Activated CD4-positive, alpha-beta T cell treated with anti-CD3 and anti-CD28 coated beads, Interleukin-2, amount 10 ng/mL, durations not matched to agents 24 days and 14 days (primary cell): ENCODE measurements at regions not wholly inside any gene's neighbourhood (a gene's known extent, or its start where the extent isn't known, plus 50 kb on each side); places are given as distances from the start of the nearest gene placed in this dataset.
"Not testable (repeated sequence)": the region's sequence is repeated elsewhere in the genome, so short reads cannot be mapped to it uniquely, and the experiment has no call there.

Experiments
- DNase-seq: peaks from one replicate; pipeline ENCODE4 v3.0.0; 2022
- H3K27ac Mint-ChIP-seq: one replicate; pipeline ENCODE4 v1.8.0; 2022; ENCODE audit warnings: mild to moderate bottlenecking, mixed read lengths
- H3K27me3 Mint-ChIP-seq: one replicate; pipeline ENCODE4 v1.8.0; 2022; ENCODE audit warnings: mixed read lengths
- H3K36me3 Mint-ChIP-seq: one replicate; pipeline ENCODE4 v1.8.0; 2022; ENCODE audit warnings: low read depth, mild to moderate bottlenecking, mixed read lengths
- H3K4me1 Mint-ChIP-seq: one replicate; pipeline ENCODE4 v1.8.0; 2021; ENCODE audit warnings: mixed read lengths
- H3K4me3 Mint-ChIP-seq: one replicate; pipeline ENCODE4 v1.8.0; 2022; ENCODE audit warnings: mild to moderate bottlenecking, moderate library complexity, mixed read lengths
- H3K9me3 Mint-ChIP-seq: one replicate; pipeline ENCODE4 v1.8.0; 2021; ENCODE audit warnings: mixed read lengths
- intact Hi-C: fragments of 100-400 bp; cut with micrococcal nuclease; formaldehyde crosslinking; loops from one replicate; pipeline ENCODE4 v1.15.1; 2023

DNA sequence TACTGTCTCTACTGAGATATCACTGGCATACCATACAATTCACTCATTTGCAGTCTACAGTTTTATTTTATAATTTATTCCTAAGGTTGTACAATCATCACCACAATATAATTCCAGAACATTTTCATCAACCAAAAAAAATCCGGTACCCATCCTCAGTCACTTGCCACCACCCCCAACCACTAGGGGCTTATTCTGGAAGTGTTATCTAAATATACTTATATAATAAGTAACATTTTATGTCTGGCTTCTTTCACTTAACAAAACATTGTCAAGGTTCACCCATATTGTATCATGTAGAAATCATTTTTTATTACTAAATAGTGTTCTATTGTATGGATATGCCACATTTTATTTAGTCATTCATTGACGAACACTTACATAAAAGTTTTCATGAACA lies 440.8 kb downstream of the RNF144A start:
- intact Hi-C loops: no loop called here
- Mint-ChIP-seq H3K9me3 (no peaks in the 10 kb centered on the region), H3K27ac (no peak overlapping the region), H3K4me3 (no peak overlapping the region), H3K36me3 (no peaks in the 10 kb centered on the region), H3K27me3 (peaks cover 3% of the 10 kb centered on the region), H3K4me1 (no peaks in the 10 kb centered on the region)
- no peak for DNase-seq

DNA sequence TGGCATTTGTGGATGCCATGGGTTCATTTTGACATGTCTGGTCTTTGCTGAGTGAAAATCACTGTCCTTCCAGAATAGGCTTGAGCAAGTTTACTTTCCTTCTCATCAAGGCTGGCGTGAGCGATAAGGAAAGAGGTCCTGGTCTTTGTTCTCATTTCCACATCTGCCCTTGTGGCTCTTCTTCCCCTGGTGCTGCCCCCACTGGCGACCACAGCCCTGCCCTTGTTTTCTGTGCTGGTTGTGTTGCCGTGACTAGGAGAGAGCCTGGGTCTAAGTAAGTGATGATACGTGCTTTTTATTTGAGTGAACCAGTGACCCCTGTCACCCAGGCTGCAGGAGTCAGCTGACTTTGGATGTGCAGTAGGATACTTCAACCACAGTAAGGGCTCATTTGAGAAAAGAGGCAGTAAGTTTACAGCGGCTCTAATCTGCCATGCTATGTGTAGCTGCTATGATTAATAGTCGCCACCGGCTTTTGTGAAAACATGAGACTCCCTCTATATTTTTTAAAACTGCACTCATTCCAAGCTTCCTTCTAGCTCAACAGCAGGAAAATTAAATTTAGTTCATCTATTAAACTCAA lies 441.7 kb downstream of the RNF144A start:
- intact Hi-C loops: no loop called here
- no peak for DNase-seq
- Mint-ChIP-seq H3K27ac (no peak overlapping the region), H3K4me1 (no peaks in the 10 kb centered on the region), H3K27me3 (peaks cover 3% of the 10 kb centered on the region), H3K4me3 (no peak overlapping the region), H3K9me3 (no peaks in the 10 kb centered on the region), H3K36me3 (no peaks in the 10 kb centered on the region)

- intact Hi-C loops: no loop called here
- no peaks in the 10 kb centered on the region for H3K36me3 Mint-ChIP-seq
- H3K27me3 Mint-ChIP-seq: peaks cover 3% of the 10 kb centered on the region
- no peak overlapping the region for H3K27ac Mint-ChIP-seq
- H3K9me3 Mint-ChIP-seq: peaks cover 2% of the 10 kb centered on the region
- H3K4me3 Mint-ChIP-seq: no peak overlapping the region
- no peak for DNase-seq
- H3K4me1 Mint-ChIP-seq: no peaks in the 10 kb centered on the region
Observed at GRCh38 chr2:7363906-7364305, 446.7 kb downstream of the RNF144A start.

DNA sequence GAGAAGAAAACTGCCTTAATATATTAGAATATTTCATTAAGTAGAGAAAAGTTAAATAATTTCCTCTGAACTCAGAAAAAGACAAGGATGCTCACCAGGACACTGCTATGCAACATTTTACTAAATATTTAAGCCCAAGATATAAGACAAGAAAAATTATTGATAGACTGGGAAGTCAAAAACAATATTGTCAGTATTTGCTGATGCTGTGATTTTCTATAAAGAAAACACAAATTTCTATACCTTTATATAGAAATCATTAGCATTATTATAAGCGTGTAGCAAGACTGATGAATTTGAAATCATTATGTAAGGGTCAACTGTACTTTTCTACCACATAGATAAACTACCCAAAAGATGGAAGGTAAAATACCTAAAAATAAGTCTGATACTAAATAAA lies 451.0 kb downstream of the RNF144A start:
- DNase-seq: no peak
- Mint-ChIP-seq H3K4me3 (no peak overlapping the region), H3K9me3 (peaks cover 3% of the 10 kb centered on the region), H3K27ac (no peak overlapping the region), H3K27me3 (peaks cover 3% of the 10 kb centered on the region), H3K4me1 (no peaks in the 10 kb centered on the region), H3K36me3 (no peaks in the 10 kb centered on the region)
- intact Hi-C loops: no loop called here

DNA sequence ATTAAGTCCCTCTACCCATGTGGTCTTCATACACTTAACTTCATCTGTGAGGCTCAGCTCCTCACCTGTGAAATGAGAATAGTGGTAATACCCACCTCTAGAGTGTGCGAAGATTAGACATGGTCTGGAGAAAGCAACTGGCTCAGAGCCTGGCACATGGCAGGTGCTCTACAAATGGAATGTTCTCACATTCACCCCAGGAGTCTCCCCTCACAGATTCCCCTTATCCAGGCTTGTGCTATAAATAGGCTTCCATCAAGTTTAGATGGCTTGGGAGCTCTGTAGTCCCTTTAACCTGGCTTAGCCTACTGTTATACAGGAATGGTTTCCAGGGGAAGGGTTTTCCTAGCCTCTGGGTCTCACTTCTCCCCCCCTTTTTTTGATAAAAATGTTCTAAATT lies 455.9 kb downstream of the RNF144A start:
- Mint-ChIP-seq H3K36me3 (no peaks in the 10 kb centered on the region), H3K4me3 (no peak overlapping the region), H3K27me3 (peaks cover 3% of the 10 kb centered on the region), H3K9me3 (peaks cover 3% of the 10 kb centered on the region), H3K27ac (no peak overlapping the region), H3K4me1 (no peaks in the 10 kb centered on the region)
- no peak for DNase-seq
- intact Hi-C loops: no loop called here

- H3K27ac Mint-ChIP-seq: no peak overlapping the region
- H3K36me3 Mint-ChIP-seq: no peaks in the 10 kb centered on the region
- H3K4me3 Mint-ChIP-seq: no peak overlapping the region
- peaks cover 3% of the 10 kb centered on the region for H3K9me3 Mint-ChIP-seq
- peaks cover 7% of the 10 kb centered on the region for H3K27me3 Mint-ChIP-seq
- no peak for DNase-seq
- intact Hi-C loops: no loop called here
- H3K4me1 Mint-ChIP-seq: no peaks in the 10 kb centered on the region
Observed at GRCh38 chr2:7375901-7376300, 458.7 kb downstream of the RNF144A start.

DNA sequence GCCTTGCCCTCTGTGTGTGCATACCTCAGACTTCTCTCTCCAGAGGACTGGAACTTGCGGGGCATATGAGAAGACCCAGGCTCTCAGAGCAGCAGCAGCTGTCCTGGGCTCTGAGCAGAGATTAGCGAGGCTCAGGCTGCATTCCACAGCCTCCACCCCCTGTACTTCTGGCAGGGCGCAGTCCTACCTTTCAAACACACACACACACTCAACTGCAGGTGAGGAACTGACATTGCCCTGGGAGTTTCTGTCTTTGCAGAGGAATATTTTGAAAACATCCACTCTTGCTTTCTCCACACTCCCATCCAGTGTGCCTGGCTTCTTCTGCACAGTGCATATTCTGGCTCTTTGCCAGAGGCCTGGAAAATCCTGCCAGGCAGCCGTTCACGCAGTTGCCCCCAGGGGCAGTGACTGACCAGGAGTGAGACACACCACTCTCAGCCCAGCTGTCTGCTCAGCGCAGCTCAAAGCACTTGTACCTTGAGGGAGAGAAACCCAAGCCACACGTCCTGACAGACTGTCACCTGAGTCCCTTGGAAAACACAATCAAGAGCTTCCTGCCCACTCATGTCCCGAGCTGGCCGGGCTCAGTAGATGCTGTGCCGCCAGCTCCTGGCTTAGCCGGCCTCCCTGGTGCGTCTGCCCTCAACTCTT lies 460.8 kb downstream of the RNF144A start:
- Mint-ChIP-seq H3K4me1 (no peaks in the 10 kb centered on the region), H3K9me3 (peaks cover 8% of the 10 kb centered on the region), H3K27me3 (peaks cover 7% of the 10 kb centered on the region), H3K27ac (no peak overlapping the region), H3K4me3 (no peak overlapping the region), H3K36me3 (no peaks in the 10 kb centered on the region)
- no peak for DNase-seq
- intact Hi-C loops: no loop called here

DNA sequence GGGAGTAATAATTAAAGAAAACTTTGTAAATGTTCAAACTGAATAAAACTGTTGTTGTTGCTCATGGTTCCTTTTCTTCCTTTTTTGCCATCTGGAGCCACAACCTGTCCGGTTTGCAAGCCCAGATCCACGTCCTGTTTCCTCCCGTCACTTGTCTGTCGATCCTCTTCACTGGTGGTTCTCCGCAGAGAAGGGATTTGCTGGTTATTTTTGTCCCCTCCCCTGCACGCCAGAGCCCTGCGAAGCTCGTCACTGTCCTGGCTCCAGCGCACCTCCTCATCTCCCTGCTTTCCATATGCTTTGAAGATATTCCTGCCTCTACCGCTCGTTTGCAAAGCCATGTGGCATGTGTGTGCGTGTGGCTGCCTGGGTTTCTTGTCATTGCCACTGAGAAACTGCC lies 461.4 kb downstream of the RNF144A start:
- Mint-ChIP-seq H3K27ac (no peak overlapping the region), H3K4me1 (no peaks in the 10 kb centered on the region), H3K4me3 (no peak overlapping the region), H3K36me3 (no peaks in the 10 kb centered on the region), H3K27me3 (peaks cover 7% of the 10 kb centered on the region), H3K9me3 (peaks cover 9% of the 10 kb centered on the region)
- no peak for DNase-seq
- intact Hi-C loops: no loop called here

GRCh38 chr2:7379799-7380198 lies 462.6 kb downstream of the RNF144A start:
- peaks cover 9% of the 10 kb centered on the region for H3K27me3 Mint-ChIP-seq
- no peak overlapping the region for H3K4me3 Mint-ChIP-seq
- intact Hi-C loops: no loop called here
- H3K36me3 Mint-ChIP-seq: no peaks in the 10 kb centered on the region
- peaks cover 9% of the 10 kb centered on the region for H3K9me3 Mint-ChIP-seq
- no peak for DNase-seq
- no peaks in the 10 kb centered on the region for H3K4me1 Mint-ChIP-seq
- H3K27ac Mint-ChIP-seq: no peak overlapping the region

GRCh38 chr2:7384773-7385349 lies 467.6 kb downstream of the RNF144A start:
- Mint-ChIP-seq H3K36me3 (no peaks in the 10 kb centered on the region), H3K27ac (no peak overlapping the region), H3K9me3 (peaks cover 7% of the 10 kb centered on the region), H3K27me3 (peaks cover 5% of the 10 kb centered on the region), H3K4me1 (no peaks in the 10 kb centered on the region), H3K4me3 (no peak overlapping the region)
- DNase-seq: no peak
- intact Hi-C loops: no loop called here

DNA sequence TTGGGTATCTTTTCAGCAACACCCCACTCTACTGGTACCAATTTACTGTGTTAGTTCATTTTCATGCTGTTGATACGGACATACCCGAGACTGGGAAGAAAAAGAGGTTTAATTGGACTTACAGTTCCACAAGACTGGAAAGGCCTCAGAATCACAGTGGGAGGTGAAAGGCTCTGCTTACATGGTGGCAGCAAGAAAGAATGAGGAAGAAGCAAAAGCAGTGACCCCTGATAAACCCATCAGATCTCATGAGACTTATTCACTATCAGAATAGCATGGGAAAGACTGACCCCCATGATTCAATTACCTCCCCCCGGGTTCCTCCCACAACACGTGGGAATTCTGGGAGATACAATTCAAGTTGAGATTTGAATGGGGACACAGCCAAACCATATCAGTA lies 473.1 kb downstream of the RNF144A start:
- not testable (repeated sequence) for H3K9me3 Mint-ChIP-seq, H3K4me3 Mint-ChIP-seq, H3K36me3 Mint-ChIP-seq, H3K27ac Mint-ChIP-seq, H3K4me1 Mint-ChIP-seq, DNase-seq, H3K27me3 Mint-ChIP-seq
- intact Hi-C loops: loop anchor here (10.0 kb wide), 1 partner anchor 276 kb away; no protein-coding TSS in a partner anchor

DNA sequence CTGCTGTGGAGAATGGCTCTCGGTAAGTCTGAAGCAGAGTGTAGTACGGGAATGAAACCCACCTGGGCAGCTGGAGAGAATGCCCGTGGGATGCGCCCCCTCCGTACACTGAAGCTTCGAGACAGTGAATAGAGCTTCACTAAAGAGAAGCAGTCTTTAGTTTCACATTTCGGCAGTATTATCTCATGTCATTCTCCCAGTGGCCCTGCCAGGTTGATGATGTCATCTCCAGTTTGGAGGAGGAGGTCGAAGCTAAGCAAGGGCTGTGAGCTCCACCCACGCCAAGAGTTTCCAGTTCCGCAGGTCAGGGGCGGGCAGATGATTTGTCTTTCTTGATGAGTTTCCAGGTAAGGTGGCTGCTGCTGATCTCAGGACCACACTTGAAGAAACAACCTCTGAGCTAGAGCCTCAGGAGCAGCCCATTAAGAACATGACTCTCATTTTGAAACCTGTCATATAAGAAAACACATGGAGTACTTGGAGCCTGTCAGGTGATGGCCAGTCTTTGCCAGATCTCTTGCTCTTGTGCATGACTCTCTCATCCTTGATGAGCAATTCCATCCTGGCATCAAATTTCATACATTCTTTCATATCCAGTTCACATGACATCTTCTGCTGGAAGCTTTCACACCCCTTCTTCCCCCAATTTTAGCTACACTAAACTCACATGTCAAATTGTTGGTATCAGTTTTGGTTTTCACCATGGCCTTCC lies 475.0 kb downstream of the RNF144A start:
- H3K27ac Mint-ChIP-seq: no peak overlapping the region
- H3K4me3 Mint-ChIP-seq: no peak overlapping the region
- H3K36me3 Mint-ChIP-seq: no peaks in the 10 kb centered on the region
- intact Hi-C loops: loop anchor here (10.0 kb wide), 1 partner anchor 277 kb away; no protein-coding TSS in a partner anchor
- no peaks in the 10 kb centered on the region for H3K4me1 Mint-ChIP-seq
- H3K27me3 Mint-ChIP-seq: peaks cover 11% of the 10 kb centered on the region
- no peaks in the 10 kb centered on the region for H3K9me3 Mint-ChIP-seq
- DNase-seq: peak; percentile 48

DNA sequence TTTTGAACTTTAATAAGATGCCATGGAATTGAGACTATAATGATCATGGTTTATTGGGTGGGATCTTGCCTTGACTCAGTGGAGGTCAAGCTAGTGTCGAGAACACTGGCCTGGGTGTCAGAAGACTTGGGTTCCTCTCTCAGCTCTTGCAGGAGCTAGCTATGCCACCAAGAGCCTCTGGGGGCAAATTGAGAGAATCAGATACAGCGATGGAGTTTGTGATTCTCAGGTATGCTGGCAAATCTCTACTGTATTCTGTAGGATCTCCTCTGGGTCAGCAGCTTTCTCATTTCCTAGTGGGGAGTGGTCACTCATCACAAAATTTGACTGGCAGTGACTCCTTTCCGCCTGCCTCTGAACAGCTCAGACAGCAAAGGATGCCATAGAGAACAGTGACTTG lies 477.0 kb downstream of the RNF144A start:
- no peak overlapping the region for H3K4me3 Mint-ChIP-seq
- H3K27ac Mint-ChIP-seq: no peak overlapping the region
- no peak for DNase-seq
- peaks cover 11% of the 10 kb centered on the region for H3K27me3 Mint-ChIP-seq
- H3K9me3 Mint-ChIP-seq: no peaks in the 10 kb centered on the region
- no peaks in the 10 kb centered on the region for H3K4me1 Mint-ChIP-seq
- H3K36me3 Mint-ChIP-seq: no peaks in the 10 kb centered on the region
- intact Hi-C loops: loop anchor here (10.0 kb wide), 1 partner anchor 279 kb away; no protein-coding TSS in a partner anchor

DNA sequence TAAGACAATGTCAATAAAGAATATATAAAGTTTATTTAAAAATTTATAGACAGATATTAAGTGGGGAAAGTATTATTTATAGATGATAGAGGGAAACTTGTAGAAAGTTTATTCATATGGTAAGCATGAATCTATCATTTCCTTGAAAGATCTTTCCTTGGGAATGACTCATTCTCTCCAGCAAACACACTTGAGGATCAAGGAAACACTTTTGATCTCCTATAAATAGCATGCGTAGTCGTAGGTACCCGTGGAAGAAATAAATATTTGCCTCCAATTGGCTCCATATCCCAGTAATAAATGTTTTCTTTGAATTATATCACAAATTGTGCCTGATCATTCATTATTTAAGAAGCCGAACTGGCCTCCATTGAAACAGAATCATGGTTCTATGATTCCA lies 483.4 kb downstream of the RNF144A start:
- no peak for DNase-seq
- Mint-ChIP-seq H3K4me1 (peaks cover 12% of the 10 kb centered on the region), H3K9me3 (no peaks in the 10 kb centered on the region), H3K27me3 (peaks cover 27% of the 10 kb centered on the region), H3K27ac (no peak overlapping the region), H3K36me3 (no peaks in the 10 kb centered on the region), H3K4me3 (no peak overlapping the region)
- intact Hi-C loops: no loop called here
